22Rv1 (cell line): ENCODE measurements at regions not wholly inside any gene's neighbourhood (a gene's known extent, or its start where the extent isn't known, plus 50 kb on each side); places are given as distances from the start of the nearest gene placed in this dataset.

ENCODE experiments used
- ZFX ChIP-seq: fragments of 450-650 bp; IDR thresholded peaks from 2 replicates; pipeline ENCODE4 v1.6.1; 2017; ENCODE audit warnings: antibody characterized with exemption, borderline replicate concordance
- TF ChIP-seq, protein P1 (sequence below): fragments of 450-650 bp; IDR thresholded peaks from 2 replicates; pipeline ENCODE4 v1.5.1; 2017; ENCODE audit warnings: mild to moderate bottlenecking

GRCh38 chr2:235264512-235264911 is 229.3 kb upstream of the AGAP1 start:
- TF ChIP-seq, protein P1, sequence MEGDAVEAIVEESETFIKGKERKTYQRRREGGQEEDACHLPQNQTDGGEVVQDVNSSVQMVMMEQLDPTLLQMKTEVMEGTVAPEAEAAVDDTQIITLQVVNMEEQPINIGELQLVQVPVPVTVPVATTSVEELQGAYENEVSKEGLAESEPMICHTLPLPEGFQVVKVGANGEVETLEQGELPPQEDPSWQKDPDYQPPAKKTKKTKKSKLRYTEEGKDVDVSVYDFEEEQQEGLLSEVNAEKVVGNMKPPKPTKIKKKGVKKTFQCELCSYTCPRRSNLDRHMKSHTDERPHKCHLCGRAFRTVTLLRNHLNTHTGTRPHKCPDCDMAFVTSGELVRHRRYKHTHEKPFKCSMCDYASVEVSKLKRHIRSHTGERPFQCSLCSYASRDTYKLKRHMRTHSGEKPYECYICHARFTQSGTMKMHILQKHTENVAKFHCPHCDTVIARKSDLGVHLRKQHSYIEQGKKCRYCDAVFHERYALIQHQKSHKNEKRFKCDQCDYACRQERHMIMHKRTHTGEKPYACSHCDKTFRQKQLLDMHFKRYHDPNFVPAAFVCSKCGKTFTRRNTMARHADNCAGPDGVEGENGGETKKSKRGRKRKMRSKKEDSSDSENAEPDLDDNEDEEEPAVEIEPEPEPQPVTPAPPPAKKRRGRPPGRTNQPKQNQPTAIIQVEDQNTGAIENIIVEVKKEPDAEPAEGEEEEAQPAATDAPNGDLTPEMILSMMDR = no peak
- no peak for TF ChIP-seq ZFX
